ENCODE measurements at regions not wholly inside any gene's neighbourhood (a gene's known extent, or its start where the extent isn't known, plus 50 kb on each side); places are given as distances from the start of the nearest gene placed in this dataset.

DNA sequence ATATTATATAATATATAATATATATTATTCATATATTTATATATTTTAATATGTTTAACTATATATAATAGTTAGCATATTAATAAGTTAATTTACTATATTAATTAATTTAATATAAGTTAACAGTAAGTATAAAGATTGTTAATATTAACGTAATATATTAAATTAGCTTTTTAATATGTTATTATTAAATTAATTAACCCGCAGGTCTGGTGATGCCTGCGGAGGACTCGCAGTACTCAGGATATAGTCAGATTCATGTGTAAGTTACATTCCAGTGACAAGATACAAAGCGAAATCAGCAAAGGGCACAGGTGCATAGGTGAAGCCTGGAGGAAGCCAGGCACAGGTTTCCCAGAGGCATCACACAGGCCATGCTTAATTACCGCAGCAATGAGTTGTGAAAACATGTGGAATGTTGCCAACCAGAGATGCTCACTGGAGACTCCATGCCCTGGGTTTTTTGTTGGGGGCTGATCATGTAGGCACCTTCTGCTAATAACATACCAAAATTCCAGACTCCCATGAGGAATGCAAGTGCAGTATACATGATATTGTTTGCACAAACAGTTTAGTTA lies 130.4 kb upstream of the MPHOSPH6 start:
- TF ChIP-seq, protein P1, sequence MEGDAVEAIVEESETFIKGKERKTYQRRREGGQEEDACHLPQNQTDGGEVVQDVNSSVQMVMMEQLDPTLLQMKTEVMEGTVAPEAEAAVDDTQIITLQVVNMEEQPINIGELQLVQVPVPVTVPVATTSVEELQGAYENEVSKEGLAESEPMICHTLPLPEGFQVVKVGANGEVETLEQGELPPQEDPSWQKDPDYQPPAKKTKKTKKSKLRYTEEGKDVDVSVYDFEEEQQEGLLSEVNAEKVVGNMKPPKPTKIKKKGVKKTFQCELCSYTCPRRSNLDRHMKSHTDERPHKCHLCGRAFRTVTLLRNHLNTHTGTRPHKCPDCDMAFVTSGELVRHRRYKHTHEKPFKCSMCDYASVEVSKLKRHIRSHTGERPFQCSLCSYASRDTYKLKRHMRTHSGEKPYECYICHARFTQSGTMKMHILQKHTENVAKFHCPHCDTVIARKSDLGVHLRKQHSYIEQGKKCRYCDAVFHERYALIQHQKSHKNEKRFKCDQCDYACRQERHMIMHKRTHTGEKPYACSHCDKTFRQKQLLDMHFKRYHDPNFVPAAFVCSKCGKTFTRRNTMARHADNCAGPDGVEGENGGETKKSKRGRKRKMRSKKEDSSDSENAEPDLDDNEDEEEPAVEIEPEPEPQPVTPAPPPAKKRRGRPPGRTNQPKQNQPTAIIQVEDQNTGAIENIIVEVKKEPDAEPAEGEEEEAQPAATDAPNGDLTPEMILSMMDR (IDR thresholded peaks at IDR 0.05): no peak
- no peak for TF ChIP-seq EP300 (IDR thresholded peaks at IDR 0.05)

All from upper lobe of left lung (tissue), 4 donors.